GM23248 (cell line): ENCODE measurements at regions not wholly inside any gene's neighbourhood (a gene's known extent, or its start where the extent isn't known, plus 50 kb on each side); places are given as distances from the start of the nearest gene placed in this dataset.

Source experiments
- DNase-seq: peaks from one replicate; pipeline ENCODE4 v3.0.0-alpha.2; 2015
- H2AFZ ChIP-seq: fragments of 200-600 bp; sonication (generic); 2 replicates; pipeline ENCODE4 v1.6.1; 2016; ENCODE audit warnings: antibody characterized with exemption
- H3F3A ChIP-seq: fragments of 200-600 bp; sonication (generic); 2 replicates; pipeline ENCODE4 v1.6.1; 2016; ENCODE audit warnings: mild to moderate bottlenecking, antibody characterized with exemption, mixed run types; ENCODE audit not compliant: insufficient read depth
- H3K27ac ChIP-seq: fragments of 200-600 bp; sonication (generic); 2 replicates; pipeline ENCODE4 v1.5.1; 2016; ENCODE audit warnings: mild to moderate bottlenecking
- H3K27me3 ChIP-seq: fragments of 200-600 bp; sonication (generic); replicated peaks from 2 replicates; pipeline ENCODE4 v1.6.1; 2016; ENCODE audit warnings: mild to moderate bottlenecking; ENCODE audit not compliant: insufficient read depth
- H3K36me3 ChIP-seq: fragments of 200-600 bp; sonication (generic); 2 replicates; pipeline ENCODE4 v1.6.1; 2016; ENCODE audit warnings: low read depth, mild to moderate bottlenecking
- H3K4me1 ChIP-seq: fragments of 200-600 bp; sonication (generic); 2 replicates; pipeline ENCODE4 v1.6.1; 2016; ENCODE audit warnings: mild to moderate bottlenecking; ENCODE audit not compliant: insufficient read depth
- H3K4me2 ChIP-seq: fragments of 200-600 bp; sonication (generic); one replicate; pipeline ENCODE4 v1.6.1; 2016; ENCODE audit warnings: mild to moderate bottlenecking; ENCODE audit not compliant: unreplicated experiment
- H3K4me3 ChIP-seq: fragments of 200-600 bp; sonication (generic); 2 replicates; pipeline ENCODE4 v1.5.1; 2016; ENCODE audit warnings: mild to moderate bottlenecking
- H3K79me2 ChIP-seq: fragments of 200-600 bp; sonication (generic); 2 replicates; pipeline ENCODE4 v1.6.1; 2016; ENCODE audit warnings: mild to moderate bottlenecking; ENCODE audit not compliant: insufficient read depth
- H3K9ac ChIP-seq: fragments of 200-600 bp; sonication (generic); 2 replicates; pipeline ENCODE4 v1.6.1; 2016; ENCODE audit warnings: mild to moderate bottlenecking
- H3K9me2 ChIP-seq: fragments of 200-600 bp; sonication (generic); 2 replicates; pipeline ENCODE4 v1.6.1; 2016; ENCODE audit warnings: mixed run types, mild to moderate bottlenecking, moderate library complexity; ENCODE audit not compliant: insufficient read depth
- H3K9me3 ChIP-seq: fragments of 200-600 bp; sonication (generic); one replicate; pipeline ENCODE4 v1.6.1; 2017; ENCODE audit warnings: low read depth
- H4K20me1 ChIP-seq: fragments of 200-600 bp; sonication (generic); 2 replicates; pipeline ENCODE4 v1.6.0; 2016; ENCODE audit not compliant: insufficient read depth
- EZH2 ChIP-seq: fragments of 200-600 bp; sonication (generic); IDR thresholded peaks from 2 replicates; pipeline ENCODE4 v1.6.1; 2018; ENCODE audit warnings: antibody characterized with exemption, mild to moderate bottlenecking; ENCODE audit not compliant: insufficient read depth, poor library complexity, severe bottlenecking
- EZH2phosphoT487 ChIP-seq: fragments of 200-600 bp; sonication (generic); IDR thresholded peaks from 2 replicates; pipeline ENCODE4 v1.6.1; 2018; ENCODE audit warnings: antibody characterized with exemption, moderate library complexity, mild to moderate bottlenecking, low read depth; ENCODE audit not compliant: insufficient read depth
- WGBS, 2 experiments: methylation state at CpG; one replicate each; pipeline ENCODE4 v1.1.6; 2015 to 2017; ENCODE audit warnings: low lambda C conversion rate in 2 of 2, low coverage in 1 of 2; ENCODE audit errors: missing lambda C conversion rate in 2 of 2; 5-methylcytosine and 5-hydroxymethylcytosine counted together
- in situ Hi-C: fragments of 300-500 bp; cut with MboI; formaldehyde crosslinking; loops from 2 replicates; pipeline ENCODE4 v1.15.0; 2020

GRCh38 chr5:169440107-169440705 lies 139.3 kb upstream of the SLIT3 start:
- TF ChIP-seq EZH2 (no peak), EZH2phosphoT487 (no peak)
- Histone ChIP-seq H3F3A (peaks cover 13% of the 10 kb centered on the region; the same call in 1 of the 2 replicates), H3K36me3 (no peaks in the 10 kb centered on the region), H3K79me2 (no peaks in the 10 kb centered on the region), H3K9me2 (no peaks in the 10 kb centered on the region), H3K27ac (no peak overlapping the region), H3K4me1 (peaks cover 34% of the 10 kb centered on the region), H4K20me1 (no peaks in the 10 kb centered on the region), H3K4me2 (no peak overlapping the region), H3K4me3 (no peak overlapping the region), H2AFZ (no peak overlapping the region), H3K27me3 (no peaks in the 10 kb centered on the region), H3K9me3 (no peaks in the 10 kb centered on the region), H3K9ac (no peak overlapping the region)
- WGBS, 2 experiments = 89 to 92% methylated on average over 3 of the region's 3 CpGs
- in situ Hi-C loops = no loop called here
- no peak for DNase-seq

- H3K9ac ChIP-seq = no peak overlapping the region
- WGBS, 2 experiments = 87 to 90% methylated on average over 4 of the region's 4 CpGs
- no peaks in the 10 kb centered on the region for H3K27me3 ChIP-seq
- no peaks in the 10 kb centered on the region for H4K20me1 ChIP-seq
- H3K9me3 ChIP-seq = no peaks in the 10 kb centered on the region
- peaks cover 38% of the 10 kb centered on the region for H3K4me1 ChIP-seq
- no peak for TF ChIP-seq EZH2phosphoT487
- no peak for TF ChIP-seq EZH2
- H3K4me3 ChIP-seq = no peak overlapping the region
- no peaks in the 10 kb centered on the region for H3K79me2 ChIP-seq
- no peaks in the 10 kb centered on the region for H3K9me2 ChIP-seq
- H3F3A ChIP-seq = peaks cover 21% of the 10 kb centered on the region
- H2AFZ ChIP-seq = no peak overlapping the region
- no peaks in the 10 kb centered on the region for H3K36me3 ChIP-seq
- in situ Hi-C loops = no loop called here
- H3K27ac ChIP-seq = no peak overlapping the region
- no peak for DNase-seq
- no peak overlapping the region for H3K4me2 ChIP-seq
Measured at GRCh38 chr5:169439362-169439761, 138.4 kb upstream of the SLIT3 start.

- Histone ChIP-seq H3K27ac (peak overlapping the region; percentile 94), H3K9ac (peak overlapping the region; percentile 47), H3K4me2 (peak overlapping the region; percentile 43), H3K79me2 (no peaks in the 10 kb centered on the region), H3K9me3 (no peaks in the 10 kb centered on the region), H3K36me3 (no peaks in the 10 kb centered on the region), H3K27me3 (no peaks in the 10 kb centered on the region), H2AFZ (peak overlapping the region; percentile 47), H4K20me1 (no peaks in the 10 kb centered on the region), H3K9me2 (no peaks in the 10 kb centered on the region), H3K4me1 (peaks cover 61% of the 10 kb centered on the region), H3K4me3 (no peak overlapping the region), H3F3A (peaks cover 55% of the 10 kb centered on the region)
- peak; percentile 65 for DNase-seq
- TF ChIP-seq EZH2 = no peak
- TF ChIP-seq EZH2phosphoT487 = no peak
- in situ Hi-C loops = no loop called here
- 14 to 22% methylated on average over 7 of the region's 7 CpGs for WGBS, 2 experiments
Measured at GRCh38 chr5:169435506-169436229, 134.7 kb upstream of the SLIT3 start.

GRCh38 chr5:169433221-169433651 lies 132.3 kb upstream of the SLIT3 start:
- Histone ChIP-seq H3F3A (peaks cover 66% of the 10 kb centered on the region), H3K9me2 (no peaks in the 10 kb centered on the region), H3K4me3 (no peak overlapping the region), H4K20me1 (no peaks in the 10 kb centered on the region), H3K4me2 (peak overlapping the region; percentile 30), H3K27ac (peak overlapping the region; percentile 94), H3K9ac (peak overlapping the region; percentile 65), H3K9me3 (no peaks in the 10 kb centered on the region), H3K27me3 (no peaks in the 10 kb centered on the region), H2AFZ (peak overlapping the region; percentile 59), H3K36me3 (no peaks in the 10 kb centered on the region), H3K4me1 (peaks cover 72% of the 10 kb centered on the region), H3K79me2 (no peaks in the 10 kb centered on the region)
- peak; percentile 93 for DNase-seq
- WGBS, 2 experiments = 3 to 4% methylated on average over 5 of the region's 5 CpGs
- in situ Hi-C loops = no loop called here
- no peak for TF ChIP-seq EZH2
- no peak for TF ChIP-seq EZH2phosphoT487
